ENCODE measurements at regions not wholly inside any gene's neighbourhood (a gene's known extent, or its start where the extent isn't known, plus 50 kb on each side); places are given as distances from the start of the nearest gene placed in this dataset.

Small RNA genes lying in the stretch of these regions (small RNA-seq; reads per million reads assigned to genes)
- gene RNA5SP330 = 0.09 reads per million

Data from urinary bladder (tissue), 1 donor.